Lower leg skin (tissue), 4 donors: ENCODE measurements at regions not wholly inside any gene's neighbourhood (a gene's known extent, or its start where the extent isn't known, plus 50 kb on each side); places are given as distances from the start of the nearest gene placed in this dataset.

Experiments
- DNase-seq, 2 donors: peaks; one replicate each; pipeline ENCODE4 v3.0.0-alpha.2; 2019; ENCODE audit warnings: low spot score in 2 of 2
- H3K4me3 ChIP-seq: fragments of 200-600 bp; sonication (generic); 2 replicates; pipeline ENCODE4 v1.5.1; 2017; ENCODE audit warnings: mild to moderate bottlenecking, low read depth; ENCODE audit not compliant: poor library complexity, severe bottlenecking
- CTCF ChIP-seq, 3 donors: fragments of 450-650 bp; IDR thresholded peaks; one replicate each; pipeline ENCODE4 v1.5.1; 2016; ENCODE audit warnings: antibody characterized with exemption in 3 of 3, mild to moderate bottlenecking in 3 of 3, moderate library complexity in 2 of 3
- POLR2A ChIP-seq, 2 donors: fragments of 450-650 bp; IDR thresholded peaks; one replicate each; pipeline ENCODE4 v1.6.1; 2016 to 2017; ENCODE audit warnings: antibody characterized with exemption in 2 of 2, mild to moderate bottlenecking in 1 of 2, moderate library complexity in 1 of 2
- WGBS, 2 donors: methylation state at CpG; one replicate each; pipeline ENCODE4 v1.1.5; 2018; 5-methylcytosine and 5-hydroxymethylcytosine counted together
- intact Hi-C: fragments of 100-400 bp; cut with DNase I; formaldehyde crosslinking; loops from one replicate; pipeline ENCODE4 v1.15.0; 2023; ENCODE audit warnings: low total_unique reads

- no peak overlapping the region for H3K4me3 ChIP-seq
- no peak for DNase-seq
- 79 to 82% methylated on average over 3 of the region's 3 CpGs for WGBS, 2 donors
- TF ChIP-seq POLR2A (IDR thresholded peaks at IDR 0.05) (no peak), CTCF (IDR thresholded peaks at IDR 0.05) (no peak)
- intact Hi-C loops: no loop called here
Measured at GRCh38 chr17:51533219-51533618, 272.9 kb downstream of the UTP18 start.

GRCh38 chr17:51533821-51534220, 273.5 kb downstream of the UTP18 start:
- 92 to 93% methylated on average over 3 of the region's 3 CpGs for WGBS, 2 donors
- H3K4me3 ChIP-seq: no peak overlapping the region
- intact Hi-C loops: no loop called here
- DNase-seq: no peak
- TF ChIP-seq CTCF (IDR thresholded peaks at IDR 0.05): no peak

- no peak for TF ChIP-seq POLR2A (IDR thresholded peaks at IDR 0.05)
- TF ChIP-seq CTCF (IDR thresholded peaks at IDR 0.05): no peak
- DNase-seq: no peak
- WGBS, 2 donors: 81 to 86% methylated on average over 7 of the region's 7 CpGs
- H3K4me3 ChIP-seq: no peak overlapping the region
- intact Hi-C loops: no loop called here
Measured at GRCh38 chr17:51536627-51537026, 276.3 kb downstream of the UTP18 start.

GRCh38 chr17:51537996-51538550, 277.7 kb downstream of the UTP18 start:
- TF ChIP-seq POLR2A (IDR thresholded peaks at IDR 0.05) (no peak), CTCF (IDR thresholded peaks at IDR 0.05) (no peak)
- 65 to 74% methylated on average over 7 of the region's 7 CpGs for WGBS, 2 donors
- DNase-seq: no peak
- H3K4me3 ChIP-seq: no peak overlapping the region
- intact Hi-C loops: no loop called here

GRCh38 chr17:51540151-51540550, 279.8 kb downstream of the UTP18 start:
- TF ChIP-seq POLR2A (IDR thresholded peaks at IDR 0.05) (no peak), CTCF (IDR thresholded peaks at IDR 0.05) (no peak)
- intact Hi-C loops: no loop called here
- no peak overlapping the region for H3K4me3 ChIP-seq
- WGBS, 2 donors: 89 to 92% methylated on average over 6 of the region's 6 CpGs
- no peak for DNase-seq

- intact Hi-C loops: no loop called here
- no peak overlapping the region for H3K4me3 ChIP-seq
- TF ChIP-seq POLR2A (IDR thresholded peaks at IDR 0.05): no peak
- TF ChIP-seq CTCF (IDR thresholded peaks at IDR 0.05): no peak
- no peak for DNase-seq
- WGBS, 2 donors: 74 to 79% methylated on average over 3 of the region's 3 CpGs
Measured at GRCh38 chr17:51541215-51541614, 280.9 kb downstream of the UTP18 start.
